HG02970 (cell line): ENCODE measurements at regions not wholly inside any gene's neighbourhood (a gene's known extent, or its start where the extent isn't known, plus 50 kb on each side); places are given as distances from the start of the nearest gene placed in this dataset.

Source experiments
- ATAC-seq: cut with Tn5 transposase; IDR thresholded peaks from one replicate; pipeline ENCODE4 v1.9.1; 2021; ENCODE audit warnings: mild to moderate bottlenecking, moderate library complexity, moderate number of reproducible peaks; ENCODE audit not compliant: unreplicated experiment, low FRiP score

DNA sequence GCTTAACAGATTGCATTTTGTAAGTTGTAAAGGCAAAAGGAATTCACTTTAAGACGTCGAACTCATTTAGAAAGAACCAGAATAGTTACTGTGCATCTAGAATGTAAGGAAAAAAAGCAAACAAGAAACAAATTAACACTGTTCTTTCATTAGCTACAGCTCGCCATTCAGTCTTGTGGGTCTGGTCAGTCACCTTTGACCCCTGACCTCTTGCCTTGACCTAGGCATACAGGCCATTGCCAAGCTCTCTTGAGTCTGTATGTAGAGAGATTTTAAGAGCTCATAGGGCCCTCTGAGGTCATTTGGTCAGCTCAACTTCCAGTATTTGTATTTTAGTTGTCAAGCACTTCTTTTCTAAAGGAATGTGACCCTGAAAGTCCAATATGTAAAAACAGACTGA is 318.7 kb downstream of the DHX35 start:
- ATAC-seq, result no peak

DNA sequence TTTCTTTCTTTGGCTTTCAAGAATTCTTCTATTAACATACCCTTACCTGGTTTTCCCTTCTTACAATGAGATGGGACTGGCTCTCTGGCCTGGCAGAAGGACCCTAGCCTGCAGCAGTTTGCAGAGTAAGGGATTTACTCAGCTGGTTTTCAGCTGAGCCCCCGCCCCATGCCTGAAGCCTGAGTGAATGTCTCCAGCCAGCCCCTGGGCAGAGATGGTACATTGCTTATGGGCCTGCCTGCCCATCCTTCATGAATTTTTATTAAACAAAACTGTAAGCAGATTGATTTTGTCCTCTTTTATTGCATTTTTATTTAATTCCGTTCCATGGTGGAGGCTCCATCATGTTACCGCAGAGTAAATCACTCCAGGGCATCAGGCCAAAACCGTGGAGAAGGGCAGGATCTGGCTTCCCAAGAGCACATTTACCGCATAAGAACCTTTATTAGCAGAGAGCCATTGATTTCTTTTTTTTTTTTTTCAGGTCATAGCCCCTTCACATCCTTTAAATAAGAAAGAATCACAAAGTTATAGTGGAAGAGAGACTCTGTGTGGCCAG is 316.2 kb downstream of the DHX35 start:
- no peak for ATAC-seq

DNA sequence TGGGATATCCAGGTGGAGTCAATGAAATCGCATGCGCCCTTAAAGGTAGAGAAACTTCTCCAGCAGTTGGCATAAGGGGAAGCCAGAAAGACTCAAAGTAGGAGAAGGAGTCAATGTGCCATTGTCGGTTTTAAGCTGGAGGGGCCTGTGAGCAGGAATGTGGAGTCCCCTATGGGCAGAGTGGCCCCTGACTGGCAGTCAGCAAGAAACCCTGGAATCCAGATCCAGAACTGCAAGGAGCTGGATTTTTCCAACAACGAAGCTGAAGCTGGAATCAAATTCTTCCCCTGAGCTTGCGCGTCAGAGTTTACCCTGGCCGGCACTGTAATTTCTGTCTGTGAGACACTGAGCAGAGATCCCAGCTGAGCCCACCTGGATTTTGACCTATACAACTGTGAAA is 315.0 kb downstream of the DHX35 start:
- ATAC-seq, result no peak

DNA sequence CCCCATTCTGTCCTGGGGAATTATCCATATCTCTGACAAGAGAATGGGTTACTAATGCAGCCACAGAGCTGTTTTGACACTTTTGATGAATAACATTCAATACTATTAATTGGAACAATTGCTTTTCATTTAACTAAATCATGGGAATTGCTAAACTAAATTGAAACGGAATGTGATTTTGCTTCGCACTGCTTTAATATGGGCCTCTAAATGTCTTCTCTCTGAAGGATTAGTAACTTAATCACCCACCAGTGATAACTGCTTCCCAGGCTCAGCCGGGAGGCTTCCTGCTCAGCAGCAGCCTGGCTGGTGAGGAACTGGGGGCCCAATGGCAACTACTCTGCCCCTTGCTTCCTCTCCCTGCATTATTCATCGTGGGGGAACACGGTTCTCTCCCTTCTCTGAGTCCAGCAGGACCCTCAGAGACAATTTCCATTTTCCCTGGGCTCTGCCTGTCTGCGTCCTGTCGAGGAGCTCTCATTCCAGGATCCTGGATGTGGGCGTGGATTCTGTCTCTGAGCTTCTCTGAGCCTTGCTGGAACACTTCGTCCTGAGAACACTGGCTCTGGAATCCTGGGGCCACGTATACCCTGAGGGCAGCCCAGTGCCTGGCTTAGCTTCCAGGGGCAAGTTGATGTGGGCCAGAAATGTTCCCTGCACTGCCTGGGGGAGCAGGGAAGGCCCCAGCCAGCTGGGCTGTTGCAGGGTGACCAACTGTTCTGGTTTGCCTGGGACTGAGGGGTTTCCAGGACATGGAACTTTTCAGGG is 308.9 kb downstream of the DHX35 start:
- ATAC-seq, result no peak

DNA sequence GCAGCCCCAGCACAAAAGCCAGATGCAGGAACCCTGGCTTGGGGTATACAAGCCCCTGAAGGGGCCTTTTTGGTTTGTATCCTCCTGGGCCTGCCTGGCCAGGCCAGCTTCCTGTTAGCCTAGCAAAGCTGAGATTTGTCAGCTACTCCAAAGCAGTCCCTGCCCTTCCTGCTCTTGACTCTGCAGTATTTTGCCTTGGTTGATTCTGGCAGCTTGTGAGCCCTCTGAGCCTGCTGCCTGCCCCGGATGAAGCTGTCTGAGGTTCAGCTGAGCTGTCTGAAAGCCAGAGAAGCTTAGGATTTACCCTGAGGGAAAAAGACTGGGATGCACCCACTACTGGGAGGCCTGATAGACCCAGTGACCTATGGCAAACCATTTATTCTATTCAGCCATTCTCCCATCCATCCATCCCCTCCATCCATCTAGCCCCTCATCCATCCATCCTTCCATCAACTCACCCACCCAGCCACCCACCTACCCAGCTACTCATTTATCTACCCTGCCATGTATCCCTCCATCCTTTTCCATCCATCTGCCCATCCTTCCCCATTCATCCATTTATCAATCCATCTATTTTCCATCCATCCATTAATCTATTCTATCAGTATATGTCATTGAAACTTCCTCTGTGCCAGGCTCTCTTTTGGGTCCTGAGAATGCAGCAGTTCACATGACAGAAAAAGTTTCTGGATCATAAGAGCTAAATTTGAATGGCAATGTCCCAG is 307.5 kb downstream of the DHX35 start:
- ATAC-seq, result no peak

DNA sequence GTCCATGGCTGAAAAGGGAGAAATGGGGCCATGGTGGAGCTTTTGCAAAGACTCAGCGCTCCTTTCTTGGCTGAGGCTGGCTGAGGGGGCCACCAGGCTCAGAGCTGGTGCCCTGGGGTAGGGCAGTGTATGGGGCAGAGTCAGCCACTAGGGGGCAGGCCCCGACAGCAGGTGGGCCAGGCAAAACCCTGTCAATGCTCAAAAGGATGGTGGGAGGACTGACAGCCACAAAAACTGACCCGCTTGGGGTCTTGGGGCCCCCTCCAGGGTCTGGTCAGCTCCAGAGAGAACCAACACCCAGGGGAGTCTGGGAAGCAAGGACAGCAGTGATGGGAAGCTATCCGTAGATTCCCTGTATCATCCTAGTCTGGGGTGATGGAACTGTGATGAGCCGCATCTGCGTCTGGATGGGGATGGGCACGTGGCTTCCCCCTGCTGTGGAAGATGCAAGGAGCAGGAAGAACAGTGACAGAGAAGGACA is 306.9 kb downstream of the DHX35 start:
- no peak for ATAC-seq

DNA sequence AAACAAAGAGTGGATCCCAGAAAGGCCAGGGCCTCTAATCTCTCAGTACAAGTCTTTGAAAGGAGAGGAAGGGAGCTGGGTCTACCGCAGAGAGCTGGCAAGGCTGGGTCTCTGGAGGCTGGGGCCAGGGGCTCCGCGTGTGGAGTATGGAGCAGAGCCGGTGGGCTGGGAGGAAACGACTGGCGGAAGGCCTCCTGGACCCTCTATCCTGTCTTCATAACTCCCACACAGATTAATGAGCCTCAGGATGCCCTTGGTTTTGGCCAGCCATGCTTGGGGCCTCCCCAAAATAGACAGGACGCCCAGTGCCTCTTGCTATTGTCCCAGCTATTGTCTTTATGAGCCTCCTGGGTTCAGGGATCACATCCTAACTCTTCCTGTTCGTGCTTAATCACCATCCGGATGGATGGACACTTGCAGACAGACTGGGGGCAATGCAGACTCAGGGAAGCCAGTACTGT is 306.4 kb downstream of the DHX35 start:
- no peak for ATAC-seq

DNA sequence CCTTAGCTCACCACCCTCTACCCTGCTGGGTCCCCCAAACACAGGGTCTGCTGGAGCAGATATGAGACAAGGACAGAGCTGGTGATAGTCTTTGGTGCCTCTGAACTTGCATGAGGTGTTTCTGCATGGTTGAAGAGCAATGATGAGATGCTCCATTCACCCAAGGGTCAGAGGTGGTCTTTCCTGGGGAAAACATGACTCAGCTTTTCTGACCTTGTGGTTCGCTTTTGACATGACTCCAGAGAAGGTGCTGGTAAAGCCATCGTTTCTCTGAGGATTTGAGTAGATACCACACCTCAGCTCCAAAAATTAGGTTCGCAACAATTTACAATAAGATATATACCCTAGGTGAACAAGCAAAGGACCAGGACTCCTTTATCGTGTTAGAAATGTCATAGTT is 304.8 kb downstream of the DHX35 start:
- ATAC-seq, result no peak

DNA sequence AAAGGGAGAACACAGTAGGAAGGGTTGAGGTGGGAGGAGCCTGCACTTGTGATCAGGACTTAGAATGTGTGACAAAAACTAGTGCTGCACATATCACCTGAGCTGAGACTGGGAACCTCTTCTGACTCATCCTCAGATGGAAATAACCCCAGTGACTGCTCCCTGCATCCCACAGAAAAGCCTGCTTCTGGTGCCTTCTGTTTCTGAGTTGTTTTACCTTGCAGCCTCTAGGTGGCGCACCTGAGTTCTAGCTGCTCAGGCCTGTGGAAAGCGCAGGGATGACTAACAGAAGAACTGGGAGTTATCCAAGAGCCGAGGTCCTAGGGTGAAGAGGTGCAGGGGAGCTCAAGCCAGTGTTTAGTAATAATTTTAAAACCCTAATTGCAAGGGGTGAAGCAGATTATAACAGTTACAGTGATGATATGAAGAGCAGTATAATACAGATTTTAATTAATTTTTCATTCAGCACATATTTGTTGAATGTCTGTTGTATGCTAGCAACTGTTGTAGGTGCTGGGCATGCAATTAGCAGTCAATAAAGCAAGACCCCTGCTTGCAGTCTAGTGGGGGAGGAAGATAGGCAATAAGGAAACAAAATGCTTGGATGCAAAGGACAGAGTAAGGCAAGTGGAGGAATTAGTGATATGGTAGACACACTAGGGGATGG is 302.5 kb downstream of the DHX35 start:
- no peak for ATAC-seq

DNA sequence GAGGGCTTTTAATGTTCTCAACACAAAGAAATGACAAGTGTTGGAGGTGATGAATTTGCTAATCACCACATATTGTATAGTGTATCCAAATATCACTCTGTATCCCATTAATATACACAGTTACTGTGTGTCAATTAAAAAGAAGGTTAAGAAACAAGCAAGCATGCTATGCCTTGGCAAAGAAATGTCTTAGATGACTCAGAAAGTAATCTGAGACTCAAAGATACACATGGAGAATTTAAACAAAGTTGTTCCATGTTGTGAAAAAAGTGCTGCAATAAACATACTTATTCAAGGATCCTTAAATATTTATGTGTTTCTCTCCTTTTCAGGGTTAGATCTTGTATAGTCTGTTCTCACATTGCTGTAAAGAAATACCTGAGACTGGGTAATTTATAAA is 300.9 kb downstream of the DHX35 start:
- no peak for ATAC-seq

DNA sequence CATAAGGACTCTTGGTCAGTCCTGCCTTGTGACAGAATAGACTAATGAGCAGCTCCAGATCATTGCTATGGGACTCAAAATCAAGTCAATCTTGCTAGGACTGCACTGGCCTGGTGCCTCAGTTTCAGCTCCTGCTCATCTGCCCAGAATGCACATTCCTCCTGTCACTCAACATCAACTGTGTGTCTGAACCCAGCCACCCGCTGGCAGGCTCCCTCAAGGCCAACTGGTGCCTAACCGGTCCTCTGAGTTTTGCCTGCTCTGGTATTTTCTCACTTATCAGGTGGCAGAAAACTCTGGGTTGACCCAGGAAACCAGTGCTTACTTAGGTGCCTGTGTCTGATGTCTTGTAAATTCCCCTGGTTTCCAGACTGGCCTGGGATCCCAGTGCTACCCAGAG is 297.7 kb downstream of the DHX35 start:
- ATAC-seq, result no peak

DNA sequence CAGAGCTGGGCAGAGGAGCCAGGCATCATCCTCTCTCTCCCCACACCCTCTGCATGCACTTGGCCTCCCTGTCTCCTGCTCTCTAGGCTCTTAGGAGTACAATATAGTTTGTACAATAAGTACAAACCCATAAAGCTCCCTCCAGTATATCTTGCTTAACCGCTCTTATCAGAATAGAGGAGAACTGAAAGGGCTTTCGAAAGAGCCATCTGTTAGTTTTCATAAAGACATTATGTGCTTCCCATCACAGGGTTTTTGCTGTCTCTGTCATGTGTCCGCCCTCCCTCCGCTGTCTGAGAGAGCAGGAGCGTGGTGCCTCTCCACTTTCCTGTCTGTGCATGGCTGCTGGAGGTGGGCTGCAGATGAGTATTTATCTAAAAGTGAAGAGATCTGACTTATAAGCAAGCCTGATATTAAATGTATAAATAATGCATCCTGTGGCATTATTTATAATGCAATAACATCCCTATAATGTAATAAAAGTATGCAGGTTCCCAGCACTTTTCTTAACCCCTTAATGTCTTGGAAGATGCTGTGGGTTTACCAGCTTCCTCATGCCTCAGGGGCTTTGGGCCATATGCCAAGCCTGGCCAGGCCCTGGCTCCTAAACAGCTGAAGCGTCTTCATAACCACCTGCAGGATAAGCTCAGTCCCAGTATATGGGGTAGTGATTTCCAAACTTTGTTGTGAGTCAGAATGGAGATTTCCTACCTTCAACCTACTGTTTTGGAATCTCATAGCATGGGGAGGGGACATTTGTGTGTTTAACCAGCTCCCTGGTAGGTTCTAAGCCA is 297.1 kb downstream of the DHX35 start:
- ATAC-seq, result no peak

DNA sequence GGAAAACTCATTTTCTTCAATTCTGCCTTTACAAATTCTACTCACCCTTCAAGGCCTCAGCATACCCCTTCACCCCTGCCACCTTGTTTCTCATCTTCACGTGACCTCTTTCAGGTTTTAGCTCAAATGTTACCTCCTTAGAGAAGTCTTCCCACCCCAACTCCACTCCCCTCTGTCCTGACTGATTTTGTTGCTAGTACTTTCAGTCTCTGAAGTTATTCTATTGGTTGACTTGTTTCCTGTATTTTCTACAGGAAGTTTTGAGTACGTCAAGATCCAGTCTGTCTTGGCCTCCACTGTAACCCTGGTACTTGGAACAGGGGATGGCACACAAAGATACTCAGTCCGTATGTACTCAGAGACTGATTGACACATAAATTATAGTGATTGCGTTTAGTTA is 296.1 kb downstream of the DHX35 start:
- no peak for ATAC-seq

DNA sequence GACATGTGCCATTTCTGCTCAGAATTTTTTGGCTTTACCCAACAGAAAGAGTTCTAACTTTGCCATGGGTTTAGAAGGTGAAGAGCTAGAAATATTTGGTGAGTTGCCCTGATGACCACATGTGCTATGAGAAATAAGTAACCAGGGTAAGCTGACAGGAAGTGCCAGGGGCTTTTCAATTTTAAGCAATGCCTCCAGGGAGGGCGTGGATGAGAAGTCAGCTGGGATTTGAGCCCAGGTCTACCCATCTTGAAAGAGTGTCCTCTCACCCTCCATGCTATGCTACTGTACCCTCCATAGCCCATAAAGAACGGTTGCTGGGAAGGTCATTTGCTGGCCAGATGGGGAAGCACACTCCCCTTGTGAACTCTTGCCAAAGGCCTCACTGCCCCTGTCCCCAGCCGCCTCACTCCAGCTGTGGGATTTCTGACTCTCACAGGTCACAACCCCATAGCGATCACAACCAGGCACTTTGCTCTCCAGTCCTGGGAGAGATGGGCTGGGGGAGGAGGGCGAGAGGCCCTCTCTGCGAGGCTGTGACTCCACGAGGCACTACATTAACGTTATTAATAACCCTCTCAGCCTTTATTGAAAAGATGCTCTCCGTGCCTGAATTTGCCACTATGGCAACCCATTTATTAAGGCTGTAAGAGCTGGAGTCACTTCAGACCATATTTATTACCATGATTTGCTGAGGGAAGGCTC is 291.1 kb downstream of the DHX35 start:
- ATAC-seq, result no peak

DNA sequence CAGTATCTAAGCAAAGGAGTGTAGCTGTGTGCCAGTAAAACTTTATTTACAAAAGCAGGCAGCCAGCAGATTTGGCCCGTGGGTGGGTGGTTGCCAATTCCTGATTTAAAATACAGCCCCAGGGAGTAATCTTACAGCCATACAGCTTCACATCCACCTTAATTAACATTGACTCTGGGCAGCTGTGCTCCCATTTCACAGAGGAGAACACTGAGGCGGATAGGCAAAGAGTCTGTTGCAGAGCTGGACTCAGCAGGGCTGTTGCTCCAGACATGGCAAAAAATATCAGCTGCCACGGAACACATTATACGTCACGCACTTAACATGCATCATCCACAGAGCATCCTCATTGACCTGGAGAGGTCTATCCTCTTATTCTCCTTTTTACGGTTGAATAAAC is 289.9 kb downstream of the DHX35 start:
- ATAC-seq, result no peak

DNA sequence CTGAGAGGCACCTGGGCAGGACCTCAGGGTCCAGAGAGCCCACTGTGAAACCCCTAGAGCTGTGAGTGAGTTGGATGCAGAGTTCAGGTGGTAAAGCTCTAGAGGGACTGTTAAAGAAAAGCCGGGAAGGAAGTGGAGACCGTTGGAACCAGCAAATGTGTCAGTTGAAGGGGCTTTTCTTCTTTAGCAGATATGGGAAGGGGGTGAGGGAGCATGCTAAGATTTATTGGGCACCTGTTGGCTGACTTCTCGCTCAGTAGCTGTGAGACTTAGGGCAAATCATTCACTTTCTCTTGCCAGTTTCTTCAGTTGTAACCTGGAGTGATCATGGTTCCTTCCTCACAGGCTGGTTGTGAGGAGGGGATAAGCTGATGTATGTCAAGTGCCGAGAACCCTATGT is 287.7 kb downstream of the DHX35 start:
- ATAC-seq, result no peak

DNA sequence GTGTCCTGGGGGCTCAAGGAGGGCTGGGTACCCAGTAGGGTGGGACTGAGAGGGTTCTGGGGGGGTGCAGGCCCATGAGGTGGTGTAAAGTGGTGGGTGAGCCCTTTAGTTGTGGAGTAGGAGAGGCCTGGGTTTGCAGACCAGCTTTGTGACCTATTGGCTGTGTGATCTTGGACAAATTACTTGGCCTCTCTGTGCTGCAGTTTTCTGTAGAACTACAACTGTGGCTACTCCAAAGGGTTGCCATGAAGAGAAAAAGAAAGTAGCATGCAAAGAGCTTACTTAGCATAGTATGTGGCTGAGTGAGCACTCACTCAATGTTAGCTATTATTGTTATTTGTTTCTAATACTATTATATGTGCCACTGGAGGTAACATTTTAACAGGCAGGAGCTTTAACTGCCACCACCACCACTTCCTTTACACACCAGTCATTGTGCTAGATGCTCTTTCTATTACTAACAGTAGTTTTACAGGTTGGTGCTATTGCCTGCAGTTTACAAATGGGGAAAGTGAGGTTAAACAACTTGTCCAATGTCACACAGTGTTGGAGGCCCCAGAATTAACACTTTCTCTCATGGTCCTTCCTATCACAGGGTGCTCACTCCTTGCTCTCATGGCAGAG is 286.8 kb downstream of the DHX35 start:
- no peak for ATAC-seq

DNA sequence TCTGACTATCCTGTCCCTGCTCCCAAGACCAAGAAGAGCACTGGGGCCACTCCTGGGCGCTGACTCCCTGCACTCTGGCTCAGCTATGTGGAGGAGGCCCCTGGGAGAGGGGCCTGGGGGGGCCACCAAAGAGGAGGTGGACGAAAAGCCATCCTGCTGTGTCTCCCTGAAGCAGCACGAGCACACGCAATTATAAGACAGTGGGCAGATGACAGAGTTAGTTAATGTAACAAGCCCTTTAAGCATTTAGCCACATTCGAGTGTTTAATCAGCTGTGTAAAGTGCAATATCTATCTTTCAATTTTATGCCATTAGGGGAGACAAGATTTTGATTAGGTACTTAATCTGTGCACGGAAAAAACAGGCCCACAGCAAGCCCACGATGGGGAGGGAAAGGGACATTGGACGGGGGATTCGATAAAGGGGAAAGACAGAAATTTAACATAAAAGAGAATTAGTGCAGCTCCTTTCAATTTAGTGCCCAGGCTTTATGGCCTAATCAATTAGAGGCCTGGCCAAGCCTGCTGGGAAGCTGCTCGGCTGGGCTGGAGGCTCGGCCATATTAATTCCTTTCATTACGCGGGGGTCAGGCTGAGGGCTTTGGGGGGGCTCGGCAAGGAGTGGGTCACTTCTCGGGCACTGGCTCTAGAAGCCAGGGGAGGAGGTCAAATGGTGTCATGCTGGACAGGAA is 286.2 kb downstream of the DHX35 start:
- no peak for ATAC-seq

DNA sequence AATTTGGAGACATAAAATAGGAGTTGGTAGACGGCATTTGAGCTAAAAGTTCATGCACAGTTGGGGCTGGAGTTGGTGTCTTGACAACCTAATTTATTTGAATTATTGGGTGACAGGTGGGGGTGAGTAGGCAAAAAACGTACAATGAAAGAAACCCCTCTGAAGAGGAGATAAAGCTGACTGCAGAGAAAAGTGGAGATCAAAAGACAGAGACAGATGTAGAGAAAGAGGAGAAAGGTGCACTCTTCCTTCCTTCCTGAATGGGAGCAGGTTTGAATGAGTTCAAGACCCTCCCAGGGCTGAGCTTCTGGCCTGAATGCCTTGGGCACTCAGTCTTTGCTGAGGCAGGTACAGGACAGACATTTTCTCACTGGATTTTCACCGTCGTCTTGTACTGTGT is 284.3 kb downstream of the DHX35 start:
- no peak for ATAC-seq
